ENCODE measurements at regions not wholly inside any gene's neighbourhood (a gene's known extent, or its start where the extent isn't known, plus 50 kb on each side); places are given as distances from the start of the nearest gene placed in this dataset.

GRCh38 chr6:138691595-138692057 is 81.9 kb upstream of the CCDC28A start:
- no peak for TF ChIP-seq MXI1 (IDR thresholded peaks at IDR 0.05; ENCODE audit: borderline replicate concordance, low read depth, low read length)
- no peak for TF ChIP-seq MYC (CRISPR knock-in tag; IDR thresholded peaks at IDR 0.05; ENCODE audit: borderline replicate concordance)
- no peak for TF ChIP-seq CTCF (CRISPR knock-in tag; IDR thresholded peaks at IDR 0.05)
- TF ChIP-seq ESRRA (CRISPR knock-in tag; IDR thresholded peaks at IDR 0.05; ENCODE audit: low read depth), result no peak
- no peak for TF ChIP-seq ZNF790 (CRISPR knock-in tag; IDR thresholded peaks at IDR 0.05; ENCODE audit: borderline replicate concordance)
- TF ChIP-seq TCF12 (IDR thresholded peaks at IDR 0.05), result no peak
- no peak for TF ChIP-seq TCF12 (CRISPR knock-in tag; IDR thresholded peaks at IDR 0.05)
- no peak for TF ChIP-seq ZNF503 (CRISPR knock-in tag; IDR thresholded peaks at IDR 0.05)
- no peak for TF ChIP-seq KDM5A (IDR thresholded peaks at IDR 0.05; ENCODE audit: borderline replicate concordance, low read length)
- TF ChIP-seq TCF7L2 (IDR thresholded peaks at IDR 0.05; ENCODE audit: low read depth, low read length), result no peak
- no peak for TF ChIP-seq EZH2 (conservative IDR thresholded peaks at IDR 0.05; ENCODE audit: low read depth, low read length)
- no peak for TF ChIP-seq PAX8 (CRISPR knock-in tag; IDR thresholded peaks at IDR 0.05; ENCODE audit: borderline replicate concordance)
- TF ChIP-seq FOXP1 (IDR thresholded peaks at IDR 0.05), result no peak
- no peak for TF ChIP-seq FOXP1 (CRISPR knock-in tag; IDR thresholded peaks at IDR 0.05)
